GM12864 (cell line): ENCODE measurements at regions not wholly inside any gene's neighbourhood (a gene's known extent, or its start where the extent isn't known, plus 50 kb on each side); places are given as distances from the start of the nearest gene placed in this dataset.
"Not testable (repeated sequence)": the region's sequence is repeated elsewhere in the genome, so short reads cannot be mapped to it uniquely, and the experiment has no call there.

Source experiments
- DNase-seq: peaks from one replicate; pipeline ENCODE4 v3.0.0-alpha.2; 2011; ENCODE audit warnings: low read depth
- H3K4me3 ChIP-seq: 2 replicates; pipeline ENCODE4 v1.5.1; 2011; ENCODE audit warnings: mild to moderate bottlenecking, low read depth, low read length, control low read depth
- TF ChIP-seq, protein P1 (sequence below): IDR thresholded peaks from 2 replicates; pipeline ENCODE4 v1.5.1; 2011; ENCODE audit warnings: low read depth, mild to moderate bottlenecking, moderate library complexity, low read length, control low read depth, inconsistent platforms; ENCODE audit errors: missing control alignments

DNA sequence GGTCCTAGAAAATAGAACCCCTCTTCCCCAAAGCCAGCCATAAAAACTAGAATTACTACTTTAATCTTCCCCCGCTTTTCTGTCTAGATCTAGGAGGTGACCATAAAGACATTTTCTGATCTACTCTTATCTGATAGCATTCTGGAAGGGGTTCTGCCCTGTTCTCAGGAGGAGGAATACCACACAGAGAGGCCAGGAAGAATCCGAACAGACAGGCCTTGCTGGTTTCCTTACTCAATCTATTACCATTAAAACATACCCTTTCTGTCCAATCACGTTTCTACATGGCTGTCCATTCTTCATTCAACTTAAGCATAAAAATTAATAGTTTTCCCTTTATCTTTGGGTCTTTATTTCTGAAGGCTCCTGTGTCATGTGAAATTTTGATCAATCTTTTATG is 198.7 kb downstream of the GPAT3 start:
- DNase-seq: no peak

DNA sequence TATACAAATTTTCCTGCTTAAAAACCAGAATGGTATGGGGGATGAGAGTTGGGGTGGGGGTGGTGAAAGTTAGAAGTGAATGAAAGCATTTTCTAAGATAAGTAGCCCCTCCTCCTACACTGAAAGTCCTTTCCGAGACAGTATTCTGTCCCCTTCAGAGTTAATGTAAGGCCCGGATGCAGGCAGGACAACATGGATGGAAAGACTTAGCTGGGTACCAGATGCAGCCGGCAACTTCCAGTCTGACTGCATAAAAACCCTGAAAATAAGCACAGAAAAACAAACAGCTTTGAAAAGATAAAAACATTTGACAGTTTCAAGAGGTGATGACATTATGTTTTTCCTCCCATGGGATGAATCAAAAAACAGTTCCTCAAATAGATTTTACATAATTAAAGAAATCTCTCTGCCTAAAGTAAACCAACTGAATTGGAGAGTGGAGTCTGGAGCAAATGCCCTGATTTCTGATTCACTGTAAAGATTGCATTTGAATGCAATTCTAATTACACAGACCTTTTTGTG is 196.3 kb downstream of the GPAT3 start:
- TF ChIP-seq, protein P1, sequence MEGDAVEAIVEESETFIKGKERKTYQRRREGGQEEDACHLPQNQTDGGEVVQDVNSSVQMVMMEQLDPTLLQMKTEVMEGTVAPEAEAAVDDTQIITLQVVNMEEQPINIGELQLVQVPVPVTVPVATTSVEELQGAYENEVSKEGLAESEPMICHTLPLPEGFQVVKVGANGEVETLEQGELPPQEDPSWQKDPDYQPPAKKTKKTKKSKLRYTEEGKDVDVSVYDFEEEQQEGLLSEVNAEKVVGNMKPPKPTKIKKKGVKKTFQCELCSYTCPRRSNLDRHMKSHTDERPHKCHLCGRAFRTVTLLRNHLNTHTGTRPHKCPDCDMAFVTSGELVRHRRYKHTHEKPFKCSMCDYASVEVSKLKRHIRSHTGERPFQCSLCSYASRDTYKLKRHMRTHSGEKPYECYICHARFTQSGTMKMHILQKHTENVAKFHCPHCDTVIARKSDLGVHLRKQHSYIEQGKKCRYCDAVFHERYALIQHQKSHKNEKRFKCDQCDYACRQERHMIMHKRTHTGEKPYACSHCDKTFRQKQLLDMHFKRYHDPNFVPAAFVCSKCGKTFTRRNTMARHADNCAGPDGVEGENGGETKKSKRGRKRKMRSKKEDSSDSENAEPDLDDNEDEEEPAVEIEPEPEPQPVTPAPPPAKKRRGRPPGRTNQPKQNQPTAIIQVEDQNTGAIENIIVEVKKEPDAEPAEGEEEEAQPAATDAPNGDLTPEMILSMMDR: no peak
- no peak overlapping the region for H3K4me3 ChIP-seq
- no peak for DNase-seq

More for the DNA sequence above, 198.7 kb downstream of the GPAT3 start:
- TF ChIP-seq, protein P1: no peak
- no peak overlapping the region for H3K4me3 ChIP-seq

GRCh38 chr4:83731609-83732008 is 195.7 kb downstream of the GPAT3 start:
- no peak for DNase-seq

DNA sequence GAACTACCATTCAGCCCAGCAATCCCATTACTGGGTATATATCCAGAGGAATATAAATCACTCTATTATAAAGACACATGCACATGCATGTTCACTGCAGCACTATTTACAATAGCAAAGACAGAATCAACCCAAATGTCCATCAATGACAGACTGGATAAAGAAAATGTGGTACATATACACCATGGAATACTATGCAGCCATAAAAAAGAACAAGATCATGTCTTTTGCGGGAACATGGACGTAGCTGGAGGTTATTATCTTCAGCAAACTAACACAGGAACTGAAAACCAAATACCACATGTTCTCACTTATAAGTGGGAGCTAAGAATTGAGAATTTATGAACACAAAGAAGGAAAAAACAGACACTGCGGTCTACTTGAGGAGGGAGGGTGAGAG is 195.1 kb downstream of the GPAT3 start:
- not testable (repeated sequence) for DNase-seq, H3K4me3 ChIP-seq

More at GRCh38 chr4:83731609-83732008, 195.7 kb downstream of the GPAT3 start:
- TF ChIP-seq, protein P1: no peak
- no peak overlapping the region for H3K4me3 ChIP-seq

DNA sequence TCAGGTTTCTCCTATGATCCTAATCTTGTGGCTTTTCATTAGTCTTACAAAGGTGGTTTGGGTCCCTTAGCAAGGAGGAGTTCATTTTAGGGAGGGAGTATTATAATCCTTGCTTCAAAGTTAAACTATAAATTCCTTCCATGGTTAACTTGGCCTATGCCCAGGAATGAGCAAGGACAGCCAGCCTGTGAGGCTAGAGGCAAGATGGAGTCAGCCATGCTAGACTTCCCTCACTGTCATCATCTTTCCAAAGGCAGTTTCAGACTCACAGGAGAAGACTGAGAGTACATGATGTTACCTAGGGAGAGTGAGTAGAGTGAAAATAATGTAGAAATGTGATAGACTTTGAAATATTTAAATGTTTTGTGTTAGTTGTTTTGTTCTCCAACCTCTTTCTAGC is 192.3 kb downstream of the GPAT3 start:
- H3K4me3 ChIP-seq: no peak overlapping the region
- DNase-seq: no peak
- TF ChIP-seq, protein P1: no peak

DNA sequence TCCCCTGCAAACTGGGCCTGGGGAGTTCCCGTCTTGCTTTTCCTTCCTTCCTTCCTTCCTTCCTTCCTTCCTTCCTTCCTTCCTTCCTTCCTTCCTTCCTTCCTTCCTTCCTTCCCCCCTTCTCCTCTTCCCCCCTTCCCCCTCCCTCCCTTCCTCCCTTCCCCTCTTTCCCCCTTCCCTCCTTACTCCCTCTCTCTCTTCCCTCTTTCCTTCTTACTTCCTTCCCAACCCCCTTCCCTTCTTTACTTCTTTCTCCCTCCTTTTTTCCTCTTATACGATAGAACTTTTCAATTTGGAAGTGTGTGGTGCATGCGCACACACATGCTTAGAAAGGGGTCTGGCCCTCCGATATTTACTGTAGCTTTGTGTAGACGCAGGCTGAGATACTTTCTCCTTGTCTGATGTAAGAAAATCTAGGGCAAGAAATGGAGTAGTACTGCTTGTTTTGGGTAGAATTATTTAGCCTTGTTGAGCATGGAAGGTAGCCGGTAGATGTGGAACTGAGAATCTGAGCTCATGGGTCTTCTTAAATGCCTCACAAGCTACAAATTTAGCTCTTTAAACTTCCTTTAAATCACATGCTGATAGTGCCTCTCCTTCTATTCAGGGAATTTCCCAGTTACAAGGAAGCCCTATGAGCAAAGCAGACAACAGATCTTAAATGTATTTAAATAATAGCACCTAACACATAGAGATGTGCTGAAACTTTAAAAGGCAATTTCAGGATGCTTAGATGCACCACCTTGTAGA is 189.6 kb downstream of the GPAT3 start:
- DNase-seq: no peak
- H3K4me3 ChIP-seq: no peak overlapping the region
- TF ChIP-seq, protein P1: no peak

DNA sequence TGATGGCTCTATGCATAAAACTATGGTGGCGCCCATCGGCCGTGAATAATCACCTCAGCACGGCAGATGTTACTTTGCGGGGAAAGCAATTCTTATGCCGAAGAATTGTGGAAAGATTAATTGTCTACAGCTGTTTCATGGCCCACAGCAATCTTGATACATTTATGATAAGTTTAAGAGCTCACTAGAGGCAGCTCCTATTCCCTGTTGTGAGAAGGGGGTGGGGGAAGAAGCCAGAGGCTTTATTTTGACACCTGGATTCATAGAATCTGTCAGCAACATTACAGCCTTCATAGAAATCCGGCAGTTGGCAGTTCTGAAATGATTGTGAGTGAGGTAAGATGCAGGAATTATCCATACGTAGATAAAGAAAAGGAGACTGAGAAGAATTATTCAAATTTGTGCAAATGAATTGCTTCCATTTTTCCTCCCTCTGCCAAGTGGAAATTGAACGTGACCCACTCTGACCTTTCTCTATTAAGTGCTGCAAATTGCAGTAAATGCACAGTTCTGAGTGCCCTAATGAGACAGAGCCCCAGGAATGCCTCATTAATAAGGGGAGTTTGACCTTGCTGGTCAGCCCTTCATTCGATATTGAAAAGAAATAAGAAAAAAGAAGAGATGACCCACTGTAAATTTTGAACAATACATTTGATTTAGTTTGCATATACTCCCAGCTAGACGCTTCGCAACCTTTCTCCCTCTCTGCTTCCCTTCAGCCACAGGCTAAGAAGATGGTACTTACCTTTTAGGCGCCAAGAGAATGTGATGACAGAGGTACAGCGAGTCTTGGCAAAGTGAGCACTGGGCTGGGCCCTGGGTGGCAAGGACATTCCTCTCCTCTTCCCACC is 188.8 kb downstream of the GPAT3 start:
- TF ChIP-seq, protein P1: no peak
- DNase-seq: no peak
- no peak overlapping the region for H3K4me3 ChIP-seq
